Thyroid gland (tissue), 4 donors: ENCODE measurements at regions not wholly inside any gene's neighbourhood (a gene's known extent, or its start where the extent isn't known, plus 50 kb on each side); places are given as distances from the start of the nearest gene placed in this dataset.

Experiments used
- CTCF ChIP-seq, 6 experiments: fragments of 200-600 bp in 3 of 6; fragments of 450-650 bp in 3 of 6; sonication (generic) in 3 of 6; IDR thresholded peaks; one replicate each; pipeline ENCODE4 v1.5.1; 2016 to 2019; ENCODE audit warnings: antibody characterized with exemption in 6 of 6, mild to moderate bottlenecking in 2 of 6, inconsistent platforms in 1 of 6, moderate library complexity in 1 of 6
- POLR2A ChIP-seq, 2 donors: fragments of 450-650 bp; IDR thresholded peaks; one replicate each; pipeline ENCODE4 v1.6.1; 2017; ENCODE audit warnings: antibody characterized with exemption in 2 of 2, mild to moderate bottlenecking in 2 of 2, moderate library complexity in 1 of 2

GRCh38 chr20:4465855-4466545 is 216.9 kb upstream of the ADRA1D start:
- TF ChIP-seq POLR2A (IDR thresholded peaks at IDR 0.05), result no peak
- no peak for TF ChIP-seq CTCF (IDR thresholded peaks at IDR 0.05)
